GM21825 (cell line): ENCODE measurements at regions not wholly inside any gene's neighbourhood (a gene's known extent, or its start where the extent isn't known, plus 50 kb on each side); places are given as distances from the start of the nearest gene placed in this dataset.

Experiments
- ATAC-seq: cut with Tn5 transposase; IDR thresholded peaks from one replicate; pipeline ENCODE4 v1.9.1; 2021; ENCODE audit warnings: mild to moderate bottlenecking, moderate library complexity; ENCODE audit not compliant: unreplicated experiment

- no peak for ATAC-seq
Measured at GRCh38 chr5:119789406-119790117, 160.2 kb downstream of the FAM170A start.

- ATAC-seq = no peak
Measured at GRCh38 chr5:119792161-119792799, 162.9 kb downstream of the FAM170A start.

GRCh38 chr5:119795768-119796167 is 166.4 kb downstream of the FAM170A start:
- ATAC-seq = no peak

GRCh38 chr5:119801570-119801969 is 172.2 kb downstream of the FAM170A start:
- no peak for ATAC-seq

GRCh38 chr5:119808024-119808423 is 178.7 kb downstream of the FAM170A start:
- ATAC-seq = no peak

GRCh38 chr5:119808474-119808873 is 179.1 kb downstream of the FAM170A start:
- no peak for ATAC-seq

GRCh38 chr5:119810217-119810616 is 180.9 kb downstream of the FAM170A start:
- no peak for ATAC-seq

GRCh38 chr5:119811458-119811857 is 182.1 kb downstream of the FAM170A start:
- ATAC-seq = no peak

GRCh38 chr5:119814655-119815054 is 185.3 kb downstream of the FAM170A start:
- ATAC-seq = no peak

GRCh38 chr5:119816055-119816454 is 186.7 kb downstream of the FAM170A start:
- no peak for ATAC-seq

GRCh38 chr5:119820016-119820415 is 190.7 kb downstream of the FAM170A start:
- ATAC-seq = no peak

- no peak for ATAC-seq
Measured at GRCh38 chr5:119820608-119821007, 191.2 kb downstream of the FAM170A start.

GRCh38 chr5:119828541-119828940 is 199.2 kb downstream of the FAM170A start:
- ATAC-seq = no peak

GRCh38 chr5:119829341-119829740 is 200.0 kb downstream of the FAM170A start:
- no peak for ATAC-seq

- no peak for ATAC-seq
Measured at GRCh38 chr5:119833176-119833575, 203.8 kb downstream of the FAM170A start.

- no peak for ATAC-seq
Measured at GRCh38 chr5:119840175-119840574, 210.8 kb downstream of the FAM170A start.

GRCh38 chr5:119852140-119852539 is 222.8 kb downstream of the FAM170A start:
- no peak for ATAC-seq

- no peak for ATAC-seq
Measured at GRCh38 chr5:119860463-119860862, 231.1 kb downstream of the FAM170A start.

- ATAC-seq = no peak
Measured at GRCh38 chr5:119862619-119863018, 233.3 kb downstream of the FAM170A start.

- ATAC-seq = no peak
Measured at GRCh38 chr5:119864286-119864685, 234.9 kb downstream of the FAM170A start.

GRCh38 chr5:119873611-119874010 is 244.3 kb downstream of the FAM170A start:
- ATAC-seq = no peak

GRCh38 chr5:119876522-119876921 is 247.2 kb downstream of the FAM170A start:
- no peak for ATAC-seq

- no peak for ATAC-seq
Measured at GRCh38 chr5:119878712-119879111, 249.4 kb downstream of the FAM170A start.
